ENCODE measurements at regions not wholly inside any gene's neighbourhood (a gene's known extent, or its start where the extent isn't known, plus 50 kb on each side); places are given as distances from the start of the nearest gene placed in this dataset.

DNA sequence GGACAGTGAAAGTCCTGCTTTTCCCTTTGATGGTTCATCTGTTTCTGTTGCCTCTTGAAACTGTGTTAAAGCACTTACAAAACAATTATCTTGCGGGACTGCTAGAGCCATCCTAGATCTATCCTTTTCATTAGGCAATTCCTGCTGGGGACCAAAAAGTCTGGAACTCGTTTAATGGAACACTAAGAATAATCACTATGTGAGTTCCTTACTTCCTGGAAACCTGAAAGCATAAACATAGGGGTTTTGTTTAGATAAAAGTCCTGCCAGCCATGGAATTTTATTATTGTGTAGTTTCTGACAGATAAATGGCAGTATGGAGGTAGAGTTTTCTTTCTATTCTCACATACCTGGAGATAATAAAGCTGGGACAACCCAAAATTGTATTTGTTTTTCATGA lies 1133.3 kb downstream of the SORCS3 start:
- H3K27me3 ChIP-seq (ENCODE audit: control insufficient read depth in 2 of 2, insufficient read depth in 2 of 2, low read length in 2 of 2), result no peaks in the 10 kb centered on the region
- H3K9me3 ChIP-seq (ENCODE audit: control insufficient read depth in 2 of 2, low read length in 2 of 2), result no peaks in the 10 kb centered on the region
- no peak overlapping the region for H3K4me3 ChIP-seq (ENCODE audit: low read length in 2 of 2)
- H3K4me1 ChIP-seq (ENCODE audit: control insufficient read depth in 2 of 2, insufficient read depth in 2 of 2, low read length in 2 of 2), result no peaks in the 10 kb centered on the region
- no peak overlapping the region for H3K9ac ChIP-seq (ENCODE audit: low read depth in 1 of 2, low read length in 2 of 2)
- no peaks in the 10 kb centered on the region for H3K36me3 ChIP-seq (ENCODE audit: control insufficient read depth in 2 of 2, insufficient read depth in 2 of 2, low read length in 2 of 2)
- H3K27ac ChIP-seq (ENCODE audit: low read depth in 2 of 2, low read length in 2 of 2), result no peak overlapping the region

DNA sequence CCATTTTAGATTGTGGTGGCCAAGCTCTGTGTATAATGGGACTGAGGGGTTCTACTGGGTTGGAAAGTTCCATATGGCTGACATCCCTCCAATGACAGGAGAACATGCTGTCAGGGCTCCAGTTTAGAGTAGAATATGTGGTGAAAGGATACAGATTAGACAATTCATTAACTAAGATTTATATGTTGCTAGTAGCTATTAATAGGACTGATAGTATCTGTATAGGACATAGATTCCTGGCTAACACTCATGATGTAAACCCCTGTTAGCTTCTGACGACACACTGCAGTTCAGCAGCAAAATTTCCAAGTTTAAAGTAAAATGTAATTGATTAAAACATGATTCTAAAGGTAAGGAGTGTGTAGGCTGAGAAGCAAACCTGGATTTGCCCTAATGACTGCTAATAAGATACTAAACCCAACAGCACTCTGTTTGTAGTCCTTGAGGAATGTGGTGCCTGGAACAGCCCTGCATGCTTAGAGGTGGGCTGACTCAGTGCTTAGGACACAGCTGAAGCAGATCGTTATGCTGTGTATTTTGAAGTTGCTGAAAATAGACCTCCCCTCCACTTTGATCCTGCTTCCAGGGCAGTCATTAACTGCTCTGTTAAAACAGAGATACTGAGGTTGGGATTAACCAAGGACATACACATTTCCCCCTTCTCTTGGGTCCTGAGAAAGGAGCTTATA lies 1129.6 kb downstream of the SORCS3 start:
- Histone ChIP-seq H3K27ac (ENCODE audit: low read depth in 2 of 2, low read length in 2 of 2) (no peak overlapping the region), H3K4me1 (ENCODE audit: control insufficient read depth in 2 of 2, insufficient read depth in 2 of 2, low read length in 2 of 2) (no peaks in the 10 kb centered on the region), H3K36me3 (ENCODE audit: control insufficient read depth in 2 of 2, insufficient read depth in 2 of 2, low read length in 2 of 2) (no peaks in the 10 kb centered on the region), H3K9ac (ENCODE audit: low read depth in 1 of 2, low read length in 2 of 2) (no peak overlapping the region), H3K4me3 (ENCODE audit: low read length in 2 of 2) (no peak overlapping the region), H3K27me3 (ENCODE audit: control insufficient read depth in 2 of 2, insufficient read depth in 2 of 2, low read length in 2 of 2) (no peaks in the 10 kb centered on the region), H3K9me3 (ENCODE audit: control insufficient read depth in 2 of 2, low read length in 2 of 2) (no peaks in the 10 kb centered on the region)

DNA sequence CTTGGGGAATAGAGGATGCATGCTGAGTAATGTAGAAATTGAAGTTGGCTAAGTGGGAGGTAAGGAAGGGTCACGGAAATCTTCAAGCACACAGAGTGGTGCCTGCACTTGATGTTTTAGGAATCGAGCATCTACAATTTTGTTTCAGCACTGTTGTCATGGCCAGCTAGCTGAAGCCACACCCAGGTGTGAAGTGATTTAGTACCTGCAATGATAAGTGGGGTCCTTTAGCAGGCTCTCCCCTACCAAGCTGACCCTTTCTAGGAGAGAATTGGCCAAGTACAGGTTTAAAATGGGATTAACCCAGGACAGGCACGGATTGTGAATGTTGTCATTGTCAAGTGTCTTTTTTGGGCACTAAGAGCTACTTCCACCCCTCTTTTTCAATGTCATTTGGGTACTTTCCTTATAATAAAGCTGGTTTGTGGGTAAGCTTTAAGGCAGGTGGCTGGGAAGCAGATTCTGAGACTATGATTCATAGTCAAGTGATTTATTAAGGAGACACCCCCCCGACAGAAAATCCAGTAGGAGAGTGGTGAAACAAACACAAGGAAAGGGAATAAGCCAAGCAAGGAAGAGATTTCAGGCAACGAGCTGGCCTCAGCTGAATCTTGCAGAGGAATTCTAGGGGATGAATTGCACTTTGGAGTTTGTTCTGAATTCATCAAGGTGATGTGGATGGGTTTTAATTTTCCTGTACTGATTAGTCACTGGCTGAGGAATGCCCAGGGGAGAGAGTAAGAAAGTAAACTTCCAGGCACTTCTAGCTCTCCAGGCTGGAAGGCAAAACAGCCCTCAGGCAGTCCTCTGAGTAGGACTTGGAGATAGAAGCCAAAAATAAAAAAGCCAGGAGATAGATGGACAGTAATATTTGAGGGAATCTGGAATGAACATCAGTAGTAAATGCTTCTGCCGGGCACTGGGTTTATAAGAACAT lies 1128.4 kb downstream of the SORCS3 start:
- Histone ChIP-seq H3K4me3 (ENCODE audit: low read length in 2 of 2) (no peak overlapping the region), H3K27ac (ENCODE audit: low read depth in 2 of 2, low read length in 2 of 2) (no peak overlapping the region), H3K36me3 (ENCODE audit: control insufficient read depth in 2 of 2, insufficient read depth in 2 of 2, low read length in 2 of 2) (no peaks in the 10 kb centered on the region), H3K4me1 (ENCODE audit: control insufficient read depth in 2 of 2, insufficient read depth in 2 of 2, low read length in 2 of 2) (no peaks in the 10 kb centered on the region), H3K9me3 (ENCODE audit: control insufficient read depth in 2 of 2, low read length in 2 of 2) (no peaks in the 10 kb centered on the region), H3K27me3 (ENCODE audit: control insufficient read depth in 2 of 2, insufficient read depth in 2 of 2, low read length in 2 of 2) (no peaks in the 10 kb centered on the region), H3K9ac (ENCODE audit: low read depth in 1 of 2, low read length in 2 of 2) (no peak overlapping the region)

DNA sequence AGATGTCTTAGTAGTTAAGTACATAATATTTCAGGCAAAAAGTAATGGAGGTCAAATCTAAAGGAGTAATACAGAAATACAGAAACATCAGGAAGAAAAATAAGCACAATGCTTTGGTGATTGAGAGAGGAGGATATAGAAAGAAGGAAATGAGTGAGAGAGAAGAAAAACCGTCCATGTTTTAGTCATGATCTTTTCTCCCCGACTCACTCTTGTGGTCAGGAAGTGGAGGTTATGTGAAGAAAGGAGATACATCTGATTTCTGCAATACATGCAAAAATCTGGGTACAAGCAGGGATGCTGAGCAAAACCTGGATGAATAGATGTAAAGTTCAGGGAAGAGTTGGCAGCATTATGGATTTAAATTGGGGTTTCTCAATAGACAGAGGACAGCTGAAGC lies 1122.5 kb downstream of the SORCS3 start:
- Histone ChIP-seq H3K27ac (ENCODE audit: low read depth in 2 of 2, low read length in 2 of 2) (no peak overlapping the region), H3K4me3 (ENCODE audit: low read length in 2 of 2) (no peak overlapping the region), H3K36me3 (ENCODE audit: control insufficient read depth in 2 of 2, insufficient read depth in 2 of 2, low read length in 2 of 2) (no peaks in the 10 kb centered on the region), H3K9ac (ENCODE audit: low read depth in 1 of 2, low read length in 2 of 2) (no peak overlapping the region), H3K4me1 (ENCODE audit: control insufficient read depth in 2 of 2, insufficient read depth in 2 of 2, low read length in 2 of 2) (no peaks in the 10 kb centered on the region), H3K27me3 (ENCODE audit: control insufficient read depth in 2 of 2, insufficient read depth in 2 of 2, low read length in 2 of 2) (no peaks in the 10 kb centered on the region), H3K9me3 (ENCODE audit: control insufficient read depth in 2 of 2, low read length in 2 of 2) (no peaks in the 10 kb centered on the region)

DNA sequence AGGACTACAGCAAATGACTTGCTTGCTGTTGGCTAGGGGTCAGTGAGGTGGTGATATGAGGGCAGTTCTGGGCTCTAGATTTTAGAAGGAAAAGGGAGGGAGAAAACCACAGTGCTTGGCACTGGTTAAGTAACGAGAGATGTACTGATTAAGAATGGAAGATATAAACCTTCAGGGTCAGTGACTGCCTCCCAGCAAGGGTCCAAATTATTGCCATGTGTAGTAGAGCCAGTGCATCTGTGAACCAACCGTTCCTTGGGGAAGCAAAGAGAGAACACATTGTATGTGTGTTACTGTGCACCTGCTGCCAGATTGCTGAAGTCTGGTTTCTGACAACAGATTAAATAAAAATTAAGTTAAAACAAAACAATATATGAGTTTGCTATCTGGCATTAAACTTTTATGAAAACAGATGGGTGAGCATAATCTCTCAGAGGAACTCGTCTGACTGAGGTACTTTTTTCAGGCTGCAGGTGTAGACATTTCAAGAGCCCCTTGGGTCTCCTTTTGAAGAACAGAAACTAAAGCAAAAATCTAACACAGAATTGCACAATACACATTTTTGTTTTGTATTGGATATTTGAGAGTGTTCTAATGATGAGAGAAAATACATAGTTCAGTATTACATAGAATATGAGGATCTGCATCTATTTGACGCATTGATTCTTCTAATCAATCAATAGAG lies 1120.6 kb downstream of the SORCS3 start:
- no peaks in the 10 kb centered on the region for H3K9me3 ChIP-seq (ENCODE audit: control insufficient read depth in 2 of 2, low read length in 2 of 2)
- H3K4me3 ChIP-seq (ENCODE audit: low read length in 2 of 2), result no peak overlapping the region
- no peaks in the 10 kb centered on the region for H3K27me3 ChIP-seq (ENCODE audit: control insufficient read depth in 2 of 2, insufficient read depth in 2 of 2, low read length in 2 of 2)
- no peaks in the 10 kb centered on the region for H3K4me1 ChIP-seq (ENCODE audit: control insufficient read depth in 2 of 2, insufficient read depth in 2 of 2, low read length in 2 of 2)
- no peak overlapping the region for H3K27ac ChIP-seq (ENCODE audit: low read depth in 2 of 2, low read length in 2 of 2)
- no peaks in the 10 kb centered on the region for H3K36me3 ChIP-seq (ENCODE audit: control insufficient read depth in 2 of 2, insufficient read depth in 2 of 2, low read length in 2 of 2)
- no peak overlapping the region for H3K9ac ChIP-seq (ENCODE audit: low read depth in 1 of 2, low read length in 2 of 2)

DNA sequence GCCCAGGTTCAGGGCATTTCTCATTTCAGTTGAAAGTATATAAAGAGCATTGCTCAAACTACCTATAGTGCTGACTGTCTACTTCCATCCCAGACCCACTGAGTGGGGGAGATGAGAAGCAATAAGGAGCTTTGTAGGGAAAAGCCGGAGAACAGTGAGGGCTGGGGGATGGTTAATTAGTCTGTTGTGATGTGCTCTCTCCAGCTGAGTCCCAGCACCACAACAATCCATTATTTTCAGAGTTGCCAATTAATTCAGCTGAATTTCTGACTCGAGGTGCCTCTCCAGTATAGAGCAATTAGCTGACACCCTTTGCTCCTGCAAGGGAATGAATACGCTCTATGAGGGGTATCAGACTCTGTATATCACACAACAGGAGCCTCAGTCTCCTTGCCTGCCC lies 1118.6 kb downstream of the SORCS3 start:
- H3K27me3 ChIP-seq (ENCODE audit: control insufficient read depth in 2 of 2, insufficient read depth in 2 of 2, low read length in 2 of 2), result no peaks in the 10 kb centered on the region
- no peak overlapping the region for H3K9ac ChIP-seq (ENCODE audit: low read depth in 1 of 2, low read length in 2 of 2)
- H3K4me1 ChIP-seq (ENCODE audit: control insufficient read depth in 2 of 2, insufficient read depth in 2 of 2, low read length in 2 of 2), result no peaks in the 10 kb centered on the region
- H3K36me3 ChIP-seq (ENCODE audit: control insufficient read depth in 2 of 2, insufficient read depth in 2 of 2, low read length in 2 of 2), result no peaks in the 10 kb centered on the region
- no peaks in the 10 kb centered on the region for H3K9me3 ChIP-seq (ENCODE audit: control insufficient read depth in 2 of 2, low read length in 2 of 2)
- H3K4me3 ChIP-seq (ENCODE audit: low read length in 2 of 2), result no peak overlapping the region
- H3K27ac ChIP-seq (ENCODE audit: low read depth in 2 of 2, low read length in 2 of 2), result no peak overlapping the region

DNA sequence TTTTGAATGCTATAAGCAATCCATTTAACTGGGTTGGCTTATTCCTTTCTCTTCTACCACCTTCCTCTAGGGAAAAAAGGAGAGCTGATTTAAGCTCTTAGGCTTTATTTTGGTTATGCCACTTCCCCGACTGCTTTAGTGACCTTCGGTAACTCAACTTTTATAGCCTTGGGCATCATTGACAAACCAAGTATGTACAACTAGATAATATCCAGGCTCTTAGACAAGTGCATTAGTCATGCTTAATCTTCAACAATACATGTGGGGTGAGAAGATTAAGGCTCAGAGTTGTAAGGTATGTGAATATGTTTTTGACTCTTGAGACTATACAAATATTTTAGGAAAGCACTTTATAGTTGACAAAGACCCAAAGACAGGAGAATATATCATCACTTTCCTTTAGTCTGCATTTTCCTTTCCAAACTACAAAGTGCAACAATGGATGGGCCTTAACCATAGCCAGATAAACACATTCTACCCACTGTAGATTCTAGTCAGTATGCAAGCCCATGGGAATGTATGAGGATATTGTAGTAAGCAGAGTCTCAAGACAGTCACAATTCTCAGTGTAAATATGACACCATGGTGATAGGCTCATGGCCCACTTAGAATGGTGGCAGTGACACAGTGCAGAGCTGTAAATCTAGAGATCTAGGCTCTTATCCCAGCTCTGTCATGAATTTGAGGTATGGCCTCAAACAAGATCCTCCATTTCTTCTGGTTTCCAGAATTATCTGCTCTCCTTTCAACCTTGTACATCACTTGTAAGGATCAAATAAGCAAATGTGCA lies 1117.3 kb downstream of the SORCS3 start:
- H3K4me3 ChIP-seq (ENCODE audit: low read length in 2 of 2), result no peak overlapping the region
- no peak overlapping the region for H3K27ac ChIP-seq (ENCODE audit: low read depth in 2 of 2, low read length in 2 of 2)

DNA sequence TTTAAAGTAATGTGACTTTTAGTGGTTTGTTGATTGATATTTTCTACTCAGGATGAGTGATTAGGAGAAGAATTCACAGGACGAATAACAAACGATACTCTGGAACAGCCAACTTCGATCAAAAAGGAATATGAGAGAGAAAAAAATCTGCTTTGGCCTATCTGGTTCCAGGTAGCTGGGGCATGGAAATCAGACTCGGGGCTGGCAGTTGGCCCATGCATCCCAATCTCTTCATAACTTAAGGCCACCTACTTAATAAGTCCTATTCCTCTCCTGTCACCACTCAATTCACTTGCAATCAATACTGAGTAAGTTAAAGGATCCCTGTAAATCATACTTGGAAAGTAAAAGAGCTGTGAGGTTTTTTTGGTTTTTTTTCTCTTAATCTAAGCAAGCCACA lies 1116.2 kb downstream of the SORCS3 start:
- H3K4me3 ChIP-seq (ENCODE audit: low read length in 2 of 2), result no peak overlapping the region
- H3K9me3 ChIP-seq (ENCODE audit: control insufficient read depth in 2 of 2, low read length in 2 of 2), result no peaks in the 10 kb centered on the region
- H3K4me1 ChIP-seq (ENCODE audit: control insufficient read depth in 2 of 2, insufficient read depth in 2 of 2, low read length in 2 of 2), result no peaks in the 10 kb centered on the region
- H3K27ac ChIP-seq (ENCODE audit: low read depth in 2 of 2, low read length in 2 of 2), result no peak overlapping the region
- H3K9ac ChIP-seq (ENCODE audit: low read depth in 1 of 2, low read length in 2 of 2), result no peak overlapping the region
- no peaks in the 10 kb centered on the region for H3K36me3 ChIP-seq (ENCODE audit: control insufficient read depth in 2 of 2, insufficient read depth in 2 of 2, low read length in 2 of 2)
- no peaks in the 10 kb centered on the region for H3K27me3 ChIP-seq (ENCODE audit: control insufficient read depth in 2 of 2, insufficient read depth in 2 of 2, low read length in 2 of 2)

More for the DNA sequence above, 1117.3 kb downstream of the SORCS3 start:
- Histone ChIP-seq H3K27me3 (ENCODE audit: control insufficient read depth in 2 of 2, insufficient read depth in 2 of 2, low read length in 2 of 2) (no peaks in the 10 kb centered on the region), H3K36me3 (ENCODE audit: control insufficient read depth in 2 of 2, insufficient read depth in 2 of 2, low read length in 2 of 2) (no peaks in the 10 kb centered on the region), H3K9me3 (ENCODE audit: control insufficient read depth in 2 of 2, low read length in 2 of 2) (no peaks in the 10 kb centered on the region), H3K4me1 (ENCODE audit: control insufficient read depth in 2 of 2, insufficient read depth in 2 of 2, low read length in 2 of 2) (no peaks in the 10 kb centered on the region), H3K9ac (ENCODE audit: low read depth in 1 of 2, low read length in 2 of 2) (no peak overlapping the region)

DNA sequence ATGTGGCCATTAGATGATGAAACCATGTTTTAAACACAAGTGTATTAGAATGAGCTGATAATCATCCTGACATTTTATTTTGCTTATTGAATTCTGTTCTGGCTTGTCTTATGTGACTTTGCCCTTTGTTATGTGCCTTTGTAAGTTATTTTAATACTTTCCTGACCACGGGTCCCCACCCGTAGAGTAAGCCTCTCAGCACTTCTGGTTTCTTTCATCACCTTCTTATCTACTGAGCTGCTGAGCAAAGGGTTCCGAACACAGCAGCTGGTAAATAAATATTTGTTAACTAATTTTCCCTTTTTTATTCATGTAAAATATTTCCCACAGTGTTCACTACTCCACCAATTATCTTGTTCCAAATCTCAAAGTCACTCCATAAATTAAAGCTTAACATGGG lies 1115.3 kb downstream of the SORCS3 start:
- Histone ChIP-seq H3K4me3 (ENCODE audit: low read length in 2 of 2) (no peak overlapping the region), H3K27me3 (ENCODE audit: control insufficient read depth in 2 of 2, insufficient read depth in 2 of 2, low read length in 2 of 2) (no peaks in the 10 kb centered on the region), H3K9ac (ENCODE audit: low read depth in 1 of 2, low read length in 2 of 2) (no peak overlapping the region), H3K9me3 (ENCODE audit: control insufficient read depth in 2 of 2, low read length in 2 of 2) (no peaks in the 10 kb centered on the region), H3K4me1 (ENCODE audit: control insufficient read depth in 2 of 2, insufficient read depth in 2 of 2, low read length in 2 of 2) (no peaks in the 10 kb centered on the region), H3K27ac (ENCODE audit: low read depth in 2 of 2, low read length in 2 of 2) (no peak overlapping the region), H3K36me3 (ENCODE audit: control insufficient read depth in 2 of 2, insufficient read depth in 2 of 2, low read length in 2 of 2) (no peaks in the 10 kb centered on the region)

Measured in mucosa of rectum (tissue), 2 donors.